Neural progenitor cell (in vitro differentiated cells): ENCODE measurements at regions not wholly inside any gene's neighbourhood (a gene's known extent, or its start where the extent isn't known, plus 50 kb on each side); places are given as distances from the start of the nearest gene placed in this dataset.

Experiments
- DNase-seq: peaks from one replicate; pipeline ENCODE4 v3.0.0-alpha.2; 2016; ENCODE audit warnings: low spot score
- H2AFZ ChIP-seq: fragments of 200-600 bp; sonication (generic); replicated peaks from 2 replicates; pipeline ENCODE4 v1.6.1; 2016; ENCODE audit warnings: antibody characterized with exemption
- H3F3A ChIP-seq: fragments of 200-600 bp; sonication (generic); 2 replicates; pipeline ENCODE4 v1.6.1; 2016; ENCODE audit warnings: antibody characterized with exemption, low read depth
- H3K27ac ChIP-seq: fragments of 200-600 bp; sonication (generic); 2 replicates; pipeline ENCODE4 v1.5.1; 2016; ENCODE audit warnings: mild to moderate bottlenecking
- H3K27me3 ChIP-seq: fragments of 200-600 bp; sonication (generic); 2 replicates; pipeline ENCODE4 v1.6.1; 2016; ENCODE audit warnings: mild to moderate bottlenecking, moderate library complexity
- H3K36me3 ChIP-seq: fragments of 200-600 bp; sonication (generic); 2 replicates; pipeline ENCODE4 v1.5.1; 2016
- H3K4me1 ChIP-seq: fragments of 200-600 bp; sonication (generic); 2 replicates; pipeline ENCODE4 v1.6.1; 2016; ENCODE audit warnings: mixed run types
- H3K4me2 ChIP-seq: fragments of 200-600 bp; sonication (generic); 2 replicates; pipeline ENCODE4 v1.6.1; 2016
- H3K4me3 ChIP-seq: fragments of 200-600 bp; sonication (generic); 2 replicates; pipeline ENCODE4 v1.5.1; 2016
- H3K79me2 ChIP-seq: fragments of 200-600 bp; sonication (generic); 2 replicates; pipeline ENCODE4 v1.6.1; 2016; ENCODE audit warnings: low read depth
- H3K9ac ChIP-seq: fragments of 200-600 bp; sonication (generic); 2 replicates; pipeline ENCODE4 v1.6.1; 2016
- H3K9me3 ChIP-seq: fragments of 200-600 bp; sonication (generic); 2 replicates; pipeline ENCODE4 v1.5.1; 2016; ENCODE audit warnings: low read depth
- H4K20me1 ChIP-seq: fragments of 200-600 bp; sonication (generic); 2 replicates; pipeline ENCODE4 v1.6.1; 2016; ENCODE audit warnings: low read depth
- H3K27ac Mint-ChIP-seq: 3 replicates; pipeline ENCODE4 v1.8.0; 2021; ENCODE audit warnings: mixed read lengths
- H3K27me3 Mint-ChIP-seq: 2 replicates; pipeline ENCODE4 v1.8.0; 2022; ENCODE audit warnings: low read depth, mild to moderate bottlenecking, inconsistent platforms, moderate library complexity, mixed read lengths; ENCODE audit not compliant: insufficient read depth
- H3K36me3 Mint-ChIP-seq: 3 replicates; pipeline ENCODE4 v1.8.0; 2021; ENCODE audit warnings: mixed read lengths
- H3K4me1 Mint-ChIP-seq: 3 replicates; pipeline ENCODE4 v1.8.0; 2021; ENCODE audit warnings: mixed read lengths
- H3K4me3 Mint-ChIP-seq: 3 replicates; pipeline ENCODE4 v1.8.0; 2021; ENCODE audit warnings: mild to moderate bottlenecking, moderate library complexity, mixed read lengths
- H3K9me3 Mint-ChIP-seq: 3 replicates; pipeline ENCODE4 v1.8.0; 2020; ENCODE audit warnings: mixed read lengths
- CTCF ChIP-seq: fragments of 200-600 bp; sonication (generic); IDR thresholded peaks from 2 replicates; pipeline ENCODE4 v1.5.1; 2017; ENCODE audit warnings: antibody characterized with exemption, mild to moderate bottlenecking
- EZH2 ChIP-seq: fragments of 200-600 bp; sonication (generic); IDR thresholded peaks from 2 replicates; pipeline ENCODE4 v1.6.1; 2017; ENCODE audit warnings: antibody characterized with exemption, mild to moderate bottlenecking, moderate library complexity
- EZH2phosphoT487 ChIP-seq: fragments of 200-600 bp; sonication (generic); IDR thresholded peaks from 2 replicates; pipeline ENCODE4 v1.6.1; 2017; ENCODE audit warnings: antibody characterized with exemption

- H3K27ac ChIP-seq, result no peak overlapping the region
- H2AFZ ChIP-seq, result no peak overlapping the region
- TF ChIP-seq EZH2phosphoT487 (no peak), EZH2 (no peak), CTCF (no peak)
- H3F3A ChIP-seq, result no peaks in the 10 kb centered on the region
- DNase-seq, result no peak
- no peaks in the 10 kb centered on the region for H3K36me3 ChIP-seq
- Mint-ChIP-seq H3K27me3 (peaks cover 3% of the 10 kb centered on the region), H3K27ac (no peak overlapping the region), H3K4me3 (no peak overlapping the region), H3K36me3 (no peaks in the 10 kb centered on the region), H3K9me3 (no peaks in the 10 kb centered on the region), H3K4me1 (peaks cover 9% of the 10 kb centered on the region)
- H4K20me1 ChIP-seq, result no peaks in the 10 kb centered on the region
- H3K9ac ChIP-seq, result no peak overlapping the region
- H3K4me1 ChIP-seq, result peaks cover 4% of the 10 kb centered on the region
- no peak overlapping the region for H3K4me3 ChIP-seq
- no peaks in the 10 kb centered on the region for H3K27me3 ChIP-seq
- H3K79me2 ChIP-seq, result no peaks in the 10 kb centered on the region
- no peaks in the 10 kb centered on the region for H3K9me3 ChIP-seq
- peak overlapping the region; percentile 18 for H3K4me2 ChIP-seq
Measured at GRCh38 chr9:119722384-119722783, 353.1 kb upstream of the BRINP1 start.

GRCh38 chr9:119712325-119712724 is 343.1 kb upstream of the BRINP1 start:
- Histone ChIP-seq H3F3A (no peaks in the 10 kb centered on the region), H3K4me3 (no peak overlapping the region), H4K20me1 (no peaks in the 10 kb centered on the region), H3K36me3 (no peaks in the 10 kb centered on the region), H3K9me3 (no peaks in the 10 kb centered on the region), H3K79me2 (no peaks in the 10 kb centered on the region), H3K9ac (no peak overlapping the region), H3K27ac (no peak overlapping the region), H3K27me3 (no peaks in the 10 kb centered on the region), H2AFZ (no peak overlapping the region), H3K4me1 (no peaks in the 10 kb centered on the region), H3K4me2 (no peak overlapping the region)
- DNase-seq, result no peak
- Mint-ChIP-seq H3K27me3 (no peaks in the 10 kb centered on the region), H3K4me3 (no peak overlapping the region), H3K4me1 (no peaks in the 10 kb centered on the region), H3K9me3 (no peaks in the 10 kb centered on the region), H3K36me3 (no peaks in the 10 kb centered on the region), H3K27ac (no peak overlapping the region)
- TF ChIP-seq CTCF (no peak), EZH2 (no peak), EZH2phosphoT487 (no peak)

GRCh38 chr9:119709431-119709830 is 340.2 kb upstream of the BRINP1 start:
- no peak for TF ChIP-seq EZH2
- TF ChIP-seq CTCF, result no peak
- no peak for TF ChIP-seq EZH2phosphoT487
- Histone ChIP-seq H4K20me1 (no peaks in the 10 kb centered on the region), H3K36me3 (no peaks in the 10 kb centered on the region), H3K79me2 (no peaks in the 10 kb centered on the region), H3K9ac (no peak overlapping the region), H3K27ac (no peak overlapping the region), H3K4me3 (no peak overlapping the region), H3K4me2 (no peak overlapping the region), H3F3A (no peaks in the 10 kb centered on the region), H2AFZ (no peak overlapping the region), H3K27me3 (no peaks in the 10 kb centered on the region), H3K9me3 (no peaks in the 10 kb centered on the region), H3K4me1 (no peaks in the 10 kb centered on the region)
- H3K4me1 Mint-ChIP-seq, result no peaks in the 10 kb centered on the region
- H3K27me3 Mint-ChIP-seq, result no peaks in the 10 kb centered on the region
- H3K36me3 Mint-ChIP-seq, result no peaks in the 10 kb centered on the region
- H3K27ac Mint-ChIP-seq, result no peak overlapping the region
- H3K4me3 Mint-ChIP-seq, result no peak overlapping the region
- H3K9me3 Mint-ChIP-seq, result no peaks in the 10 kb centered on the region
- DNase-seq, result no peak
